B cell (primary cell): ENCODE measurements at regions not wholly inside any gene's neighbourhood (a gene's known extent, or its start where the extent isn't known, plus 50 kb on each side); places are given as distances from the start of the nearest gene placed in this dataset.

ENCODE experiments used
- ATAC-seq: fragments of 200-7000 bp; cut with Tn5 transposase; one replicate; pipeline ENCODE4 v1.10.0; 2021; ENCODE audit warnings: low read depth, mild to moderate bottlenecking, moderate number of reproducible peaks, moderate library complexity
- CTCF ChIA-PET: fragments of 350-600 bp; sonication (Branson Sonifier 250); formaldehyde crosslinking; loops from one replicate; lab custom pipeline; 2021; ENCODE audit warnings: antibody characterized with exemption, inconsistent platforms; lab: Charles Lee
- POLR2A ChIA-PET: fragments of 350-600 bp; sonication (Branson Sonifier 250); formaldehyde crosslinking; loops from one replicate; lab custom pipeline; 2021; ENCODE audit warnings: antibody characterized with exemption; lab: Charles Lee
- DNase-seq: peaks from one replicate; pipeline ENCODE4 v3.0.0; 2013
- H2AFZ ChIP-seq: 2 replicates; pipeline ENCODE4 v1.6.1; 2012; ENCODE audit warnings: mild to moderate bottlenecking, low read depth, low read length; ENCODE audit not compliant: insufficient read depth, poor library complexity, severe bottlenecking
- H3K27ac ChIP-seq, 2 donors: 1 replicate in 1 of 2; 2 replicates in 1 of 2; pipeline ENCODE4 v1.5.1; 2012 to 2013; ENCODE audit warnings: low read length in 2 of 2, mild to moderate bottlenecking in 2 of 2, moderate library complexity in 1 of 2
- H3K27me3 ChIP-seq, 4 experiments: fragments of 200-600 bp in 1 of 4; sonication (generic) in 1 of 4; replicated peaks in 1 of 4; 1 replicate in 2 of 4; 2 replicates in 2 of 4; pipeline versions ENCODE4 v1.6.1 to v1.7.0; 2013 to 2016; ENCODE audit warnings: low read length in 3 of 4, mild to moderate bottlenecking in 2 of 4, mixed read lengths in 1 of 4, moderate library complexity in 1 of 4; ENCODE audit not compliant: insufficient read depth in 4 of 4, control insufficient read depth in 3 of 4; ENCODE audit errors: control extremely low read depth in 1 of 4
- H3K36me3 ChIP-seq, 2 experiments: replicated peaks in 1 of 2; 1 replicate in 1 of 2; 2 replicates in 1 of 2; pipeline versions ENCODE4 v1.6.1 to v1.7.1; 2013; ENCODE audit warnings: low read length in 1 of 2; ENCODE audit not compliant: insufficient read depth in 2 of 2, control insufficient read depth in 1 of 2; ENCODE audit errors: control extremely low read depth in 1 of 2, extremely low read depth in 1 of 2
- H3K4me1 ChIP-seq, 2 donors: fragments of 200-600 bp in 1 of 2; sonication (generic) in 1 of 2; 1 replicate in 1 of 2; 2 replicates in 1 of 2; pipeline versions ENCODE4 v1.5.1 to v1.6.1; 2013 to 2017; ENCODE audit warnings: low read length in 2 of 2; ENCODE audit not compliant: control insufficient read depth in 2 of 2, insufficient read depth in 2 of 2
- H3K4me2 ChIP-seq: replicated peaks from 2 replicates; pipeline ENCODE3; 2012; ENCODE audit warnings: mild to moderate bottlenecking, low read depth, low read length; ENCODE audit not compliant: poor library complexity, severe bottlenecking
- H3K4me3 ChIP-seq, 5 experiments: fragments of 200-600 bp in 1 of 5; sonication (generic) in 1 of 5; 1 replicate in 3 of 5; 2 replicates in 2 of 5; pipeline versions ENCODE4 v1.5.1 to v1.7.0; 2011 to 2016; ENCODE audit warnings: low read length in 4 of 5, mild to moderate bottlenecking in 4 of 5, low read depth in 2 of 5, control low read depth in 1 of 5, moderate library complexity in 1 of 5; ENCODE audit not compliant: insufficient read depth in 1 of 5; ENCODE audit errors: control extremely low read depth in 1 of 5, extremely low read depth in 1 of 5
- H3K79me2 ChIP-seq: fragments of 200-600 bp; sonication (generic); one replicate; pipeline ENCODE4 v1.6.0; 2016; ENCODE audit warnings: low read length; ENCODE audit not compliant: control insufficient read depth, insufficient read depth
- H3K9ac ChIP-seq: fragments of 200-600 bp; sonication (generic); 2 replicates; pipeline ENCODE4 v1.6.1; 2017; ENCODE audit warnings: mild to moderate bottlenecking, low read length, moderate library complexity
- H3K9me3 ChIP-seq, 3 donors: one replicate each; pipeline versions ENCODE4 v1.6.1 to v1.7.1; 2013; ENCODE audit warnings: low read length in 2 of 3; ENCODE audit not compliant: control insufficient read depth in 2 of 3, insufficient read depth in 1 of 3; ENCODE audit errors: control extremely low read depth in 1 of 3
- H4K20me1 ChIP-seq: 2 replicates; pipeline ENCODE4 v1.6.0; 2012; ENCODE audit warnings: mild to moderate bottlenecking, low read length; ENCODE audit not compliant: insufficient read depth, control insufficient read depth, poor library complexity, severe bottlenecking
- H3K27ac Mint-ChIP-seq: one replicate; pipeline ENCODE4 v1.8.0; 2021; ENCODE audit warnings: mixed read lengths
- H3K27me3 Mint-ChIP-seq: one replicate; pipeline ENCODE4 v1.8.0; 2021; ENCODE audit warnings: mixed read lengths
- H3K4me1 Mint-ChIP-seq: one replicate; pipeline ENCODE4 v1.8.0; 2021; ENCODE audit warnings: mixed read lengths
- H3K4me3 Mint-ChIP-seq: one replicate; pipeline ENCODE4 v1.8.0; 2021; ENCODE audit warnings: mixed read lengths
- H3K9me3 Mint-ChIP-seq: one replicate; pipeline ENCODE4 v1.8.0; 2022; ENCODE audit warnings: mixed read lengths; ENCODE audit not compliant: insufficient read depth
- EZH2 ChIP-seq: IDR thresholded peaks from 2 replicates; pipeline ENCODE4 v1.6.1; 2012; ENCODE audit warnings: borderline replicate concordance, low read depth, mild to moderate bottlenecking, moderate library complexity, low read length; ENCODE audit not compliant: insufficient read depth, poor library complexity, severe bottlenecking
- WGBS: methylation state at CpG from one replicate; pipeline ENCODE4 v1.1.5; 2013; ENCODE audit warnings: missing lambda C conversion rate; ENCODE audit not compliant: insufficient coverage; 5-methylcytosine and 5-hydroxymethylcytosine counted together
- intact Hi-C: fragments of 100-400 bp; cut with micrococcal nuclease; formaldehyde crosslinking; loops from one replicate; pipeline ENCODE4 v1.10.0; 2022
- TF ChIP-seq, protein P1 (sequence below): fragments of 200-600 bp; IDR thresholded peaks from one replicate; pipeline ENCODE4 v1.8.0; 2022; ENCODE audit warnings: antibody characterized with exemption, mild to moderate bottlenecking

DNA sequence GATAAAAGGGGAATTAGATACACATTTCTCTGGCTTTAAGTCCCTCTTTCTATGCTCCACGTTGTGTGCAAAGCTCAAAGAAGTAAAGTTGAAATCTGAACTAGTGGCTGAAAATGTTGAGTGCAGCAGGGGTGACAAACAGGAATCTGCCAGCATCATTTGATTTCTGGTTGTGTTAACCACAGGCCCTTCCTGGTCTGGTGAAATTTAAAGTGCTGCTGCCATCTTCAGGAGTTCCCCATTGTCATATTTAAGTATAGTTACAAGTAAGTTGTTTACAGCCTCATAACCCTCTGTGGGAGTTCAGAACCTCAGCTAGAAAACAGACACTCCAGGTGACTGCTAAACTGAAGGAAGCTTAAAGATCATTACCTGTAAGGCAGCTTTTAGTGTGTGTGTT lies 90.9 kb upstream of the CCDC196 start:
- no peaks in the 10 kb centered on the region for H4K20me1 ChIP-seq
- Mint-ChIP-seq H3K4me1 (no peaks in the 10 kb centered on the region), H3K4me3 (no peak overlapping the region), H3K9me3 (no peaks in the 10 kb centered on the region), H3K27me3 (peaks cover 4% of the 10 kb centered on the region), H3K27ac (no peak overlapping the region)
- H3K4me3 ChIP-seq: no peak overlapping the region
- H2AFZ ChIP-seq: no peak overlapping the region
- H3K4me2 ChIP-seq: no peak overlapping the region
- no peak for DNase-seq
- H3K9ac ChIP-seq: no peak overlapping the region
- POLR2A ChIA-PET: no interaction called here
- ATAC-seq: no peak
- TF ChIP-seq EZH2: no peak
- TF ChIP-seq, protein P1, sequence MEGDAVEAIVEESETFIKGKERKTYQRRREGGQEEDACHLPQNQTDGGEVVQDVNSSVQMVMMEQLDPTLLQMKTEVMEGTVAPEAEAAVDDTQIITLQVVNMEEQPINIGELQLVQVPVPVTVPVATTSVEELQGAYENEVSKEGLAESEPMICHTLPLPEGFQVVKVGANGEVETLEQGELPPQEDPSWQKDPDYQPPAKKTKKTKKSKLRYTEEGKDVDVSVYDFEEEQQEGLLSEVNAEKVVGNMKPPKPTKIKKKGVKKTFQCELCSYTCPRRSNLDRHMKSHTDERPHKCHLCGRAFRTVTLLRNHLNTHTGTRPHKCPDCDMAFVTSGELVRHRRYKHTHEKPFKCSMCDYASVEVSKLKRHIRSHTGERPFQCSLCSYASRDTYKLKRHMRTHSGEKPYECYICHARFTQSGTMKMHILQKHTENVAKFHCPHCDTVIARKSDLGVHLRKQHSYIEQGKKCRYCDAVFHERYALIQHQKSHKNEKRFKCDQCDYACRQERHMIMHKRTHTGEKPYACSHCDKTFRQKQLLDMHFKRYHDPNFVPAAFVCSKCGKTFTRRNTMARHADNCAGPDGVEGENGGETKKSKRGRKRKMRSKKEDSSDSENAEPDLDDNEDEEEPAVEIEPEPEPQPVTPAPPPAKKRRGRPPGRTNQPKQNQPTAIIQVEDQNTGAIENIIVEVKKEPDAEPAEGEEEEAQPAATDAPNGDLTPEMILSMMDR: no peak
- no peaks in the 10 kb centered on the region for H3K36me3 ChIP-seq
- no peaks in the 10 kb centered on the region for H3K27me3 ChIP-seq
- intact Hi-C loops: no loop called here
- no peak overlapping the region for H3K27ac ChIP-seq
- no peaks in the 10 kb centered on the region for H3K9me3 ChIP-seq
- CTCF ChIA-PET: interaction anchor here (1.0 kb wide), 1 partner anchor 8 kb away, joined by 6 read pairs; no protein-coding TSS in a partner anchor
- no peaks in the 10 kb centered on the region for H3K79me2 ChIP-seq
- WGBS: no CpG with 5 or more reads among the region's 1 CpG
- no peaks in the 10 kb centered on the region for H3K4me1 ChIP-seq

DNA sequence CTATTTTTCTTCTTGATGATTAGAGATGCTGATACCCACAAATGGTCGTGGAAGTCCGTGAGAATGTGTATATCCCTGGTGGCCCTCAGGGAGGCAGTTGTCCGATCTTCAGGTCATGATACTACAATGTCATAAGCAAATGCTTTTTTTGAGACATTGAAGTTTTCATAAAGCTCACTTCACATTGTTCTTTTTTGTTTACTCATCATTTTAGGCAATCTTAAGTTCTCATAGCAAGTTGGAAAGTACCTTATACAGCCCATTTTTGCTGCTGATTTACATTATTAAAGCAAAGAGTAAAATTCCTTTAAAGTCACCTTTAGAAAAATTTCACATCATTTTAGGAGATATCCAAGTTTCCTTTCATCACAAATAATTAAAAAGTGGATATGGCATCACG lies 90.0 kb upstream of the CCDC196 start:
- H3K79me2 ChIP-seq: no peaks in the 10 kb centered on the region
- H3K4me3 ChIP-seq: no peak overlapping the region
- H2AFZ ChIP-seq: no peak overlapping the region
- Mint-ChIP-seq H3K27ac (no peak overlapping the region), H3K9me3 (no peaks in the 10 kb centered on the region), H3K4me1 (no peaks in the 10 kb centered on the region), H3K27me3 (peaks cover 4% of the 10 kb centered on the region), H3K4me3 (no peak overlapping the region)
- H3K9ac ChIP-seq: no peak overlapping the region
- no peak overlapping the region for H3K27ac ChIP-seq
- H3K4me1 ChIP-seq: no peaks in the 10 kb centered on the region
- no peak overlapping the region for H3K4me2 ChIP-seq
- ATAC-seq (no peak), DNase-seq (no peak)
- CTCF ChIA-PET: no interaction called here
- no peaks in the 10 kb centered on the region for H3K27me3 ChIP-seq
- WGBS: no CpG with 5 or more reads among the region's 4 CpGs
- intact Hi-C loops: no loop called here
- no peaks in the 10 kb centered on the region for H4K20me1 ChIP-seq
- no peak for TF ChIP-seq EZH2
- TF ChIP-seq, protein P1: no peak
- H3K36me3 ChIP-seq: no peaks in the 10 kb centered on the region
- no peaks in the 10 kb centered on the region for H3K9me3 ChIP-seq
- POLR2A ChIA-PET: no interaction called here
